CD4-positive, alpha-beta T cell (primary cell): ENCODE measurements at regions not wholly inside any gene's neighbourhood (a gene's known extent, or its start where the extent isn't known, plus 50 kb on each side); places are given as distances from the start of the nearest gene placed in this dataset.

Source experiments
- ATAC-seq: fragments of 200-7000 bp; cut with Tn5 transposase; one replicate; pipeline ENCODE4 v1.10.0; 2022; ENCODE audit warnings: mild to moderate bottlenecking; ENCODE audit not compliant: poor library complexity
- CTCF ChIA-PET: fragments of 350-600 bp; sonication (Branson Sonifier 250); formaldehyde crosslinking; loops from one replicate; lab custom pipeline; 2021; ENCODE audit warnings: antibody characterized with exemption, inconsistent platforms; lab: Charles Lee
- POLR2A ChIA-PET: fragments of 350-600 bp; sonication (Branson Sonifier 250); formaldehyde crosslinking; loops from one replicate; lab custom pipeline; 2021; ENCODE audit warnings: antibody characterized with exemption, inconsistent platforms; lab: Charles Lee
- DNase-seq, 14 experiments: peaks; one replicate each; pipeline ENCODE4 v3.0.0-alpha.2; 2013 to 2020; ENCODE audit warnings: mixed read lengths in 2 of 14
- H3K27ac ChIP-seq, 2 donors: one replicate each; pipeline versions ENCODE4 v1.5.1 to v1.7.0; 2013; ENCODE audit warnings: low read length in 2 of 2, low read depth in 1 of 2, mild to moderate bottlenecking in 1 of 2
- H3K27me3 ChIP-seq, 2 experiments: 1 replicate in 1 of 2; 2 replicates in 1 of 2; pipeline versions ENCODE4 v1.6.1 to v1.7.0; 2013; ENCODE audit warnings: low read length in 2 of 2, control low read depth in 1 of 2, mild to moderate bottlenecking in 1 of 2, moderate library complexity in 1 of 2; ENCODE audit not compliant: insufficient read depth in 2 of 2, control insufficient read depth in 1 of 2
- H3K36me3 ChIP-seq: one replicate; pipeline ENCODE4 v1.6.1; 2013; ENCODE audit warnings: low read length, control low read depth; ENCODE audit not compliant: insufficient read depth
- H3K4me1 ChIP-seq: one replicate; pipeline ENCODE4 v1.6.1; 2013; ENCODE audit warnings: low read length, control low read depth; ENCODE audit not compliant: insufficient read depth
- H3K4me3 ChIP-seq: one replicate; pipeline ENCODE4 v1.5.1; 2013; ENCODE audit warnings: mild to moderate bottlenecking, low read length, moderate library complexity
- H3K9me3 ChIP-seq, 2 experiments: 1 replicate in 1 of 2; 2 replicates in 1 of 2; pipeline versions ENCODE4 v1.6.1 to v1.7.0; 2013; ENCODE audit warnings: low read length in 2 of 2, mild to moderate bottlenecking in 2 of 2, control low read depth in 1 of 2, moderate library complexity in 1 of 2; ENCODE audit not compliant: control insufficient read depth in 1 of 2, insufficient read depth in 1 of 2
- H3K27ac Mint-ChIP-seq: one replicate; pipeline ENCODE4 v1.8.0; 2020; ENCODE audit warnings: mixed read lengths
- H3K27me3 Mint-ChIP-seq: one replicate; pipeline ENCODE4 v1.8.0; 2021; ENCODE audit warnings: mixed read lengths
- H3K36me3 Mint-ChIP-seq: one replicate; pipeline ENCODE4 v1.8.0; 2021; ENCODE audit warnings: low read depth, mixed read lengths
- H3K4me1 Mint-ChIP-seq: one replicate; pipeline ENCODE4 v1.8.0; 2021; ENCODE audit warnings: low read depth, mixed read lengths
- H3K4me3 Mint-ChIP-seq: one replicate; pipeline ENCODE4 v1.8.0; 2020; ENCODE audit warnings: mild to moderate bottlenecking, mixed read lengths
- H3K9me3 Mint-ChIP-seq: one replicate; pipeline ENCODE4 v1.8.0; 2020; ENCODE audit warnings: mixed read lengths
- CTCF ChIP-seq: fragments of 200-600 bp; IDR thresholded peaks from one replicate; pipeline ENCODE4 v1.8.0; 2022; ENCODE audit warnings: antibody characterized with exemption, mild to moderate bottlenecking
- intact Hi-C, 2 experiments: fragments of 100-400 bp; cut with DNase I in 1 of 2; cut with micrococcal nuclease in 1 of 2; formaldehyde crosslinking; loops; one replicate each; pipeline versions ENCODE4 v1.15.1 to v1.9.0; 2023 to 2025; cut with DNase I, micrococcal nuclease

- POLR2A ChIA-PET = no interaction called here
- ATAC-seq = no peak
- TF ChIP-seq CTCF = no peak
- H3K4me3 ChIP-seq = no peak overlapping the region
- no peak overlapping the region for H3K4me3 Mint-ChIP-seq
- no peaks in the 10 kb centered on the region for H3K9me3 Mint-ChIP-seq
- no peaks in the 10 kb centered on the region for H3K36me3 ChIP-seq
- no peaks in the 10 kb centered on the region for H3K36me3 Mint-ChIP-seq
- CTCF ChIA-PET = no interaction called here
- H3K27ac Mint-ChIP-seq = no peak overlapping the region
- H3K27me3 Mint-ChIP-seq = peaks cover 49% of the 10 kb centered on the region
- no peaks in the 10 kb centered on the region for H3K4me1 Mint-ChIP-seq
- no peak overlapping the region for H3K27ac ChIP-seq
- no peaks in the 10 kb centered on the region for H3K9me3 ChIP-seq
- peaks cover 4% of the 10 kb centered on the region in 2 experiments for H3K27me3 ChIP-seq
- intact Hi-C loops = no loop called here
- H3K4me1 ChIP-seq = no peaks in the 10 kb centered on the region
- no peak for DNase-seq
Measured at GRCh38 chr18:76594966-76595365, 99.9 kb upstream of the ZNF516 start.

- no peak overlapping the region for H3K4me3 Mint-ChIP-seq
- no peaks in the 10 kb centered on the region for H3K36me3 Mint-ChIP-seq
- H3K36me3 ChIP-seq = no peaks in the 10 kb centered on the region
- TF ChIP-seq CTCF = no peak
- no peaks in the 10 kb centered on the region for H3K9me3 Mint-ChIP-seq
- peaks cover 60% of the 10 kb centered on the region for H3K27me3 Mint-ChIP-seq
- H3K4me1 Mint-ChIP-seq = peaks cover 8% of the 10 kb centered on the region
- no peaks in the 10 kb centered on the region for H3K9me3 ChIP-seq
- H3K27ac Mint-ChIP-seq = no peak overlapping the region
- H3K4me1 ChIP-seq = no peaks in the 10 kb centered on the region
- no peak for ATAC-seq
- H3K27ac ChIP-seq = no peak overlapping the region
- intact Hi-C loops = no loop called here
- DNase-seq = no peak
- no peak overlapping the region for H3K4me3 ChIP-seq
- POLR2A ChIA-PET = no interaction called here
- H3K27me3 ChIP-seq = peaks cover 4 to 8% of the 10 kb centered on the region in 2 experiments
- CTCF ChIA-PET = no interaction called here
Measured at GRCh38 chr18:76593843-76594242, 98.8 kb upstream of the ZNF516 start.

- no peaks in the 10 kb centered on the region for H3K36me3 Mint-ChIP-seq
- no peak overlapping the region for H3K4me3 Mint-ChIP-seq
- ChIA-PET CTCF (no interaction called here), POLR2A (no interaction called here)
- Histone ChIP-seq H3K9me3 (no peaks in the 10 kb centered on the region), H3K4me1 (no peaks in the 10 kb centered on the region), H3K36me3 (no peaks in the 10 kb centered on the region), H3K27me3 (peaks cover 4 to 8% of the 10 kb centered on the region in 2 experiments), H3K27ac (no peak overlapping the region), H3K4me3 (no peak overlapping the region)
- H3K4me1 Mint-ChIP-seq = peaks cover 11% of the 10 kb centered on the region
- H3K9me3 Mint-ChIP-seq = no peaks in the 10 kb centered on the region
- intact Hi-C loops = no loop called here
- peaks cover 67% of the 10 kb centered on the region for H3K27me3 Mint-ChIP-seq
- DNase-seq (no peak), ATAC-seq (no peak)
- no peak for TF ChIP-seq CTCF
- H3K27ac Mint-ChIP-seq = no peak overlapping the region
Measured at GRCh38 chr18:76592981-76593381, 97.9 kb upstream of the ZNF516 start.
